ENCODE measurements at regions not wholly inside any gene's neighbourhood (a gene's known extent, or its start where the extent isn't known, plus 50 kb on each side); places are given as distances from the start of the nearest gene placed in this dataset.
A peak's percentile ranks its signal among the peaks of the same experiment; 100 is the strongest.

GRCh38 chr22:48318575-48319320 lies 1508.9 kb downstream of the BRD1 start:
- DNase-seq (ENCODE audit: low spot score), result no peak
- no peak for ATAC-seq (ENCODE audit: low read depth)
- H3K9me3 ChIP-seq (ENCODE audit: severe bottlenecking), result no peaks in the 10 kb centered on the region
- H3K27me3 ChIP-seq (ENCODE audit: insufficient read depth, poor library complexity, severe bottlenecking), result no peaks in the 10 kb centered on the region
- no peaks in the 10 kb centered on the region for H3K36me3 ChIP-seq (ENCODE audit: low read depth)
- TF ChIP-seq, protein P1, sequence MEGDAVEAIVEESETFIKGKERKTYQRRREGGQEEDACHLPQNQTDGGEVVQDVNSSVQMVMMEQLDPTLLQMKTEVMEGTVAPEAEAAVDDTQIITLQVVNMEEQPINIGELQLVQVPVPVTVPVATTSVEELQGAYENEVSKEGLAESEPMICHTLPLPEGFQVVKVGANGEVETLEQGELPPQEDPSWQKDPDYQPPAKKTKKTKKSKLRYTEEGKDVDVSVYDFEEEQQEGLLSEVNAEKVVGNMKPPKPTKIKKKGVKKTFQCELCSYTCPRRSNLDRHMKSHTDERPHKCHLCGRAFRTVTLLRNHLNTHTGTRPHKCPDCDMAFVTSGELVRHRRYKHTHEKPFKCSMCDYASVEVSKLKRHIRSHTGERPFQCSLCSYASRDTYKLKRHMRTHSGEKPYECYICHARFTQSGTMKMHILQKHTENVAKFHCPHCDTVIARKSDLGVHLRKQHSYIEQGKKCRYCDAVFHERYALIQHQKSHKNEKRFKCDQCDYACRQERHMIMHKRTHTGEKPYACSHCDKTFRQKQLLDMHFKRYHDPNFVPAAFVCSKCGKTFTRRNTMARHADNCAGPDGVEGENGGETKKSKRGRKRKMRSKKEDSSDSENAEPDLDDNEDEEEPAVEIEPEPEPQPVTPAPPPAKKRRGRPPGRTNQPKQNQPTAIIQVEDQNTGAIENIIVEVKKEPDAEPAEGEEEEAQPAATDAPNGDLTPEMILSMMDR (IDR thresholded peaks at IDR 0.05; ENCODE audit: poor library complexity, severe bottlenecking), result no peak
- H3K4me3 ChIP-seq (ENCODE audit: severe bottlenecking), result no peak overlapping the region
- no peaks in the 10 kb centered on the region for H3K4me1 ChIP-seq (ENCODE audit: insufficient read depth, poor library complexity, severe bottlenecking)
- H3K27ac ChIP-seq (ENCODE audit: poor library complexity, severe bottlenecking), result no peak overlapping the region

DNA sequence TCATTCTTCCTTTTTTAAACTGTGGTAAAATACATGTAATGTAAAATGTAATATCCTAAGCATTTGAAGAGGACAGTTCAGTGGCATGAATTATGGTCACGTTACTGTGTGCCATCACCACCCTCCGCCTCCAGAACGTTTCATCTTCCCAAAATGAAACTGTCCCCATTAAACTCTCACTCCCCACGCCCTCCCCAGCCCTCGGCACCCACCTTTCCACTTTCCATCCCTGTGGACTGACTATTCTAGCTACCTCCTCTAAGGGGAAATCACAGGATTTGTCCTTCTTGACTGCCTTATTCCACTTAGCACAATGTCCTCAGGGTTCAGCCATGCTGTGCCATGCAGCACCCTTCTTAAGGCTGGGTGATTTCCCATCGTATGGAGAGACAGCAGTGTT lies 1509.5 kb downstream of the BRD1 start:
- H3K27me3 ChIP-seq (ENCODE audit: insufficient read depth, poor library complexity, severe bottlenecking), result no peaks in the 10 kb centered on the region
- DNase-seq (ENCODE audit: low spot score), result peak; percentile 9
- no peaks in the 10 kb centered on the region for H3K9me3 ChIP-seq (ENCODE audit: severe bottlenecking)
- TF ChIP-seq, protein P1 (IDR thresholded peaks at IDR 0.05; ENCODE audit: poor library complexity, severe bottlenecking), result no peak
- no peak overlapping the region for H3K27ac ChIP-seq (ENCODE audit: poor library complexity, severe bottlenecking)
- no peak overlapping the region for H3K4me3 ChIP-seq (ENCODE audit: severe bottlenecking)
- H3K4me1 ChIP-seq (ENCODE audit: insufficient read depth, poor library complexity, severe bottlenecking), result no peaks in the 10 kb centered on the region
- ATAC-seq (ENCODE audit: low read depth), result no peak
- H3K36me3 ChIP-seq (ENCODE audit: low read depth), result no peaks in the 10 kb centered on the region

DNA sequence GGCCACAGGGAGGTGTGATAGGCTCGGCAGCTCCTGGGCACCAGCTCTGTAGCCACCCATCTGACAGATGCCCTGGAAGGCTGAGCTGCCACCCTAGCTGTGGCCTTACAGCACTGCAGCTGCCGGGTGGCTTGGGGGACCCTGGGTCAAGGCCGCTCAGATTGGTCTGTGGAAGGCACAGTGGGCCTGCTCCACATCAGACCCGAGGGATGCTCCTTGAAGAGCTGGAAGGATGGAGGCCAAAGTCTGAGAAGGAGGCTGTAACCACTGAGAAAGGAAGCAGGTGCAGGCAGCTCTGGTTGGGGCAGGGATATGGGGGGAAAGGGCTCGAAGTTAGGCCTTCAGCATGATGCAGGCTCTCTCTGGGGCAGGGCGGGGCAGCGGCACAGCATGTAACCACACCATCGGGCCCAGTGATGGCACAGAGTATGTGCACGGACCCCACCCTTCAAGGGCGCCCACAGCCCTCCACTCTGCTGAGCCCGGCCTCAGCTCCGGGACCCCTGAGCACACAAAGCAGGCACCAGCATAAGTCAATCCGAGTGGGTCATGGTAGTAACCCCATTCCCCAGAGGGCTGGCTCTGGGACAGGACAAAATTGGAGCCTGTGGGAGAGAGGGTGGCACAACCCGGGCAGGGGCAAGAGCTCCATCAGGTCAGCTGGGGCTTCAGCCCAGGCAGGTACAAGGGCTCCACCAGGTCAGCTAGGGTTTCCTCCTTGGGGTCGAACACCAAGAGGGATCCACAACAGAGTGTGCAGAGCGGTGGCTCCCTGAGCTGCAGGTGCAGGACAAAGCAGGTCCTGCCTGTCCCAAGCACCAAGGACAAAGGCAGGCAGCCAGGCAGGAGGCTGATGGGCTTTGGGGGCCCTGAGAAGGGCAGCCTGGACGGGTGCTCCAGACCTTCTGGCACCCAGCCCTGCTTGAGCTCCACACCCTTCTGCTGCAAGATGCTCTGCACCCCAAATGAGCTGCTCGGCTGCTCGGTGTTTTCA lies 1511.1 kb downstream of the BRD1 start:
- Histone ChIP-seq H3K27ac (ENCODE audit: poor library complexity, severe bottlenecking) (no peak overlapping the region), H3K4me1 (ENCODE audit: insufficient read depth, poor library complexity, severe bottlenecking) (no peaks in the 10 kb centered on the region), H3K36me3 (ENCODE audit: low read depth) (no peaks in the 10 kb centered on the region), H3K4me3 (ENCODE audit: severe bottlenecking) (no peak overlapping the region), H3K9me3 (ENCODE audit: severe bottlenecking) (no peaks in the 10 kb centered on the region), H3K27me3 (ENCODE audit: insufficient read depth, poor library complexity, severe bottlenecking) (no peaks in the 10 kb centered on the region)
- ATAC-seq (ENCODE audit: low read depth) (no peak), DNase-seq (ENCODE audit: low spot score) (no peak)
- TF ChIP-seq, protein P1 (IDR thresholded peaks at IDR 0.05; ENCODE audit: poor library complexity, severe bottlenecking), result no peak

- no peaks in the 10 kb centered on the region for H3K4me1 ChIP-seq (ENCODE audit: insufficient read depth, poor library complexity, severe bottlenecking)
- DNase-seq (ENCODE audit: low spot score) (peak; percentile 37), ATAC-seq (ENCODE audit: low read depth) (no peak)
- H3K27ac ChIP-seq (ENCODE audit: poor library complexity, severe bottlenecking), result no peak overlapping the region
- H3K4me3 ChIP-seq (ENCODE audit: severe bottlenecking), result no peak overlapping the region
- TF ChIP-seq, protein P1 (IDR thresholded peaks at IDR 0.05; ENCODE audit: poor library complexity, severe bottlenecking), result no peak
- H3K9me3 ChIP-seq (ENCODE audit: severe bottlenecking), result no peaks in the 10 kb centered on the region
- H3K36me3 ChIP-seq (ENCODE audit: low read depth), result no peaks in the 10 kb centered on the region
- H3K27me3 ChIP-seq (ENCODE audit: insufficient read depth, poor library complexity, severe bottlenecking), result no peaks in the 10 kb centered on the region
Observed at GRCh38 chr22:48315439-48316256, 1512.0 kb downstream of the BRD1 start.
